DOHH2 (cell line): ENCODE measurements at regions not wholly inside any gene's neighbourhood (a gene's known extent, or its start where the extent isn't known, plus 50 kb on each side); places are given as distances from the start of the nearest gene placed in this dataset.

Source experiments
- H3F3A ChIP-seq: fragments of 200-600 bp; sonication (generic), shearing (Covaris generic); 2 replicates; pipeline ENCODE4 v1.6.0; 2016; ENCODE audit warnings: antibody characterized with exemption, mild to moderate bottlenecking; ENCODE audit not compliant: control insufficient read depth, insufficient read depth
- H3K27ac ChIP-seq: fragments of 200-600 bp; sonication (generic); 2 replicates; pipeline ENCODE4 v1.5.1; 2014; ENCODE audit warnings: low read depth, mild to moderate bottlenecking, low read length, moderate library complexity
- H3K27me3 ChIP-seq: fragments of 200-600 bp; sonication (generic); 2 replicates; pipeline ENCODE4 v1.6.1; 2014; ENCODE audit warnings: mild to moderate bottlenecking, low read length, mixed read lengths; ENCODE audit not compliant: control insufficient read depth
- H3K36me3 ChIP-seq: fragments of 200-600 bp; sonication (generic); 2 replicates; pipeline ENCODE4 v1.6.1; 2014; ENCODE audit warnings: mild to moderate bottlenecking, low read length, moderate library complexity, mixed read lengths; ENCODE audit not compliant: control insufficient read depth
- H3K4me1 ChIP-seq: fragments of 200-600 bp; sonication (generic); 2 replicates; pipeline ENCODE4 v1.6.1; 2014; ENCODE audit warnings: mild to moderate bottlenecking, low read length, mixed read lengths; ENCODE audit not compliant: control insufficient read depth
- H3K4me2 ChIP-seq: fragments of 200-600 bp; sonication (generic); 2 replicates; pipeline ENCODE4 v1.6.0; 2014; ENCODE audit warnings: mild to moderate bottlenecking, low read length, moderate library complexity
- H3K4me3 ChIP-seq: fragments of 200-600 bp; sonication (generic); 2 replicates; pipeline ENCODE4 v1.5.1; 2014; ENCODE audit warnings: mild to moderate bottlenecking, low read length, mixed read lengths
- H3K79me2 ChIP-seq: fragments of 200-600 bp; sonication (generic); 2 replicates; pipeline ENCODE4 v1.6.1; 2014; ENCODE audit warnings: mild to moderate bottlenecking, low read length, mixed read lengths; ENCODE audit not compliant: control insufficient read depth
- H3K9me2 ChIP-seq: fragments of 200-600 bp; sonication (generic); replicated peaks from 2 replicates; pipeline ENCODE4 v1.6.1; 2014; ENCODE audit warnings: mild to moderate bottlenecking, low read length, mixed read lengths; ENCODE audit not compliant: control insufficient read depth
- H3K9me3 ChIP-seq: fragments of 200-600 bp; sonication (generic); 2 replicates; pipeline ENCODE4 v1.6.1; 2014; ENCODE audit warnings: antibody characterized with exemption, low read length, mixed read lengths; ENCODE audit not compliant: control insufficient read depth, insufficient read depth
- H4K20me1 ChIP-seq: fragments of 200-600 bp; sonication (generic); 2 replicates; pipeline ENCODE4 v1.6.0; 2014; ENCODE audit warnings: low read depth, mild to moderate bottlenecking, antibody characterized with exemption, low read length, moderate library complexity; ENCODE audit not compliant: control insufficient read depth, insufficient read depth
- EZH2phosphoT487 ChIP-seq: fragments of 200-600 bp; sonication (generic); IDR thresholded peaks from 2 replicates; pipeline ENCODE4 v1.6.1; 2017; ENCODE audit warnings: borderline replicate concordance, mild to moderate bottlenecking, antibody characterized with exemption, low read length, moderate library complexity, mixed read lengths
- TF ChIP-seq, protein P1 (sequence below): fragments of 200-600 bp; sonication (generic); IDR thresholded peaks from one replicate; pipeline ENCODE4 v1.5.1; 2014; ENCODE audit warnings: antibody characterized with exemption, mild to moderate bottlenecking, low read depth, low read length; ENCODE audit not compliant: poor library complexity, severe bottlenecking

DNA sequence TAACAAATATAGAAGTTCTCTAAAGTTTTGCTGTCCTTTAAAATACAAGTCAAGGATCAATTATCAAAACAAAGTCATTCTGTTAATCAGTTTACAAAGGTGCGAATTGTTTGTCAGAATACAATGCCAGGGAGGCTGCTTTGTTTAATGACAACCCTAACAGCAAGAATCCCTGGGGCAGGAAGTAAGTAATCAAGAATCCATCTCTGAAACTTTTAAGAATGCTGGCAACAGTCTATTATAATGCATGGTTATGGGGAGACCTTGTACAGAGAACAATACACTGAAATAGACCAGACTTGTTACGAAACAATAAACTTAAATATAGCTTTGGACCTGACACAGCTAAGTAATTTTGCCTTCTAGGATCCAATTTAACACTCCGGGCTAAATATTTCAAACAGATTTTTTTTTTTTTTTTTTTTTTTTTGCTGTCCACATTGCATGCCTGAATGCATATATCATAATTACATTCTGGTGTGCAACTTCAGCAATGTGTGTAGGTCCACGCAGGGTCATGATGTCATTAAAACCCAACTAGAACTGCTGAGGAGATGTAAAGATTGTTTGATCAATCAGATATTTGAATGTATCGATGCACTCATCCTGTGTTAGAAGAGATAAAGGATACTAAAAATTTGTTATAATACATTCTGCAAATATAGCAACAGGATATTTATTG is 421.3 kb downstream of the CETN3 start:
- no peaks in the 10 kb centered on the region for H3K79me2 ChIP-seq
- H3K4me2 ChIP-seq = no peak overlapping the region
- H3K9me2 ChIP-seq = no peaks in the 10 kb centered on the region
- TF ChIP-seq, protein P1, sequence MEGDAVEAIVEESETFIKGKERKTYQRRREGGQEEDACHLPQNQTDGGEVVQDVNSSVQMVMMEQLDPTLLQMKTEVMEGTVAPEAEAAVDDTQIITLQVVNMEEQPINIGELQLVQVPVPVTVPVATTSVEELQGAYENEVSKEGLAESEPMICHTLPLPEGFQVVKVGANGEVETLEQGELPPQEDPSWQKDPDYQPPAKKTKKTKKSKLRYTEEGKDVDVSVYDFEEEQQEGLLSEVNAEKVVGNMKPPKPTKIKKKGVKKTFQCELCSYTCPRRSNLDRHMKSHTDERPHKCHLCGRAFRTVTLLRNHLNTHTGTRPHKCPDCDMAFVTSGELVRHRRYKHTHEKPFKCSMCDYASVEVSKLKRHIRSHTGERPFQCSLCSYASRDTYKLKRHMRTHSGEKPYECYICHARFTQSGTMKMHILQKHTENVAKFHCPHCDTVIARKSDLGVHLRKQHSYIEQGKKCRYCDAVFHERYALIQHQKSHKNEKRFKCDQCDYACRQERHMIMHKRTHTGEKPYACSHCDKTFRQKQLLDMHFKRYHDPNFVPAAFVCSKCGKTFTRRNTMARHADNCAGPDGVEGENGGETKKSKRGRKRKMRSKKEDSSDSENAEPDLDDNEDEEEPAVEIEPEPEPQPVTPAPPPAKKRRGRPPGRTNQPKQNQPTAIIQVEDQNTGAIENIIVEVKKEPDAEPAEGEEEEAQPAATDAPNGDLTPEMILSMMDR = no peak
- TF ChIP-seq EZH2phosphoT487 = no peak
- no peak overlapping the region for H3K27ac ChIP-seq
- no peak overlapping the region for H3K4me3 ChIP-seq
- no peaks in the 10 kb centered on the region for H3F3A ChIP-seq
- no peaks in the 10 kb centered on the region for H3K4me1 ChIP-seq
- no peaks in the 10 kb centered on the region for H3K9me3 ChIP-seq
- H3K27me3 ChIP-seq = no peaks in the 10 kb centered on the region
- H3K36me3 ChIP-seq = no peaks in the 10 kb centered on the region
- no peaks in the 10 kb centered on the region for H4K20me1 ChIP-seq

DNA sequence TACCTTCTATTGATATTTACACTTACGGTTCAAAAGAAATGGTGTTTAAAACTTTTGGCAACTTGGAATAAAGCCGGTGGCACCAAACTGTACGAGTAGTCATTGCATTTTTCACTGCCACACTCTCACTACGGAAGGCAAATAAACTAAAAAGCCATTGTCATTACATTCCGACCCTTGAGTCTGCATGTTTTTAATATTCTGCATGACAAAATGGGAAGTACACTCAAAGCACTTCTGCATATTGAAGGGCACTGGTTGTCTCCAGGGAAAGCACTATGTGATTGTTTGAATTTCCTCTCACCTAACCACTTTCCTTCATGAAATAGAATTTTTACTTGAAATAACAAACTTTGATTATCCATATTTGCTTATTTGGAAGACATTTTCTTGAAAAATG is 426.3 kb downstream of the CETN3 start:
- no peaks in the 10 kb centered on the region for H4K20me1 ChIP-seq
- no peaks in the 10 kb centered on the region for H3F3A ChIP-seq

DNA sequence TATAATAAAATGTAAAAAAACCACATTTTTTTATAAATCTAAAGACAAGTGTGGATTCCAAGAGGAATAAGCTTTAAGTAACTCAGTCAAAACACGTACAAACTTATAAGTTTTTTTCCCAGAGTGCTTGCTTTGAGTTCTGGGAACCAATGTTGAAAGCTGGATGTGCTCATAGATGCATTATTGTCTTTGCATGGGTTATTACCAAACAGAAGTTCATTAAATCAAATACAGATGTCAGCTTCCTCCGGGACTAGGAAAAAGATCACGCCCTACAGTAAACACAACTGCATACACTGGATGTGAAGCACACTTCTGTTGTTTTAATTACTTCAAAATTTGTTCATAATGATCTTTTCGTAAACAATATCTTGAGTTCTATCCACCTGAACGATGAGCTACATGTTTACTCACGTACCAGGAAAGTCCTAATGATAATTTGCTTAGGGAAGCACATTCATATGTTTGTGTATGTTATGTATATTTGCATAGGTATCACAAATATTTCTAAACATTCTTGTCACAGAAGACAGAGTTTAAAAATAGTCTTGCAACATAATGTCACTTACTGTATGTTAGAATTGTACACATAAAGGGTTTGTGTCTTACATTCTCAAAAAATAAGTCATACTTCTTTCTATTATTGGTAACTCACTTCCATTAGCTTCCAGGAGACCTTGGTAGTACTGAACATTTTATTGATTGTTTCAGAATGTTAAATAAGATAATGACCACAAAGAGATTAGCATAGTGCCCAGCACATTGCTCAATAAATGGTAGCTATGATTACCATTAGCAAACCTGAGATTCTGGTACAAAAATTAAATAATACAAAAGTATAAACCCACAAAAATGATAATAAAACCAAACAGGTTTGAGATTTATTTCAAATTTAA is 427.4 kb downstream of the CETN3 start:
- H3K4me3 ChIP-seq = no peak overlapping the region

More for the DNA sequence above, 426.3 kb downstream of the CETN3 start:
- H3K27ac ChIP-seq = no peak overlapping the region
- no peaks in the 10 kb centered on the region for H3K36me3 ChIP-seq
- H3K9me3 ChIP-seq = no peaks in the 10 kb centered on the region
- no peaks in the 10 kb centered on the region for H3K79me2 ChIP-seq
- H3K9me2 ChIP-seq = no peaks in the 10 kb centered on the region
- no peak for TF ChIP-seq EZH2phosphoT487
- TF ChIP-seq, protein P1 = no peak
- no peak overlapping the region for H3K4me2 ChIP-seq
- no peaks in the 10 kb centered on the region for H3K27me3 ChIP-seq
- no peak overlapping the region for H3K4me3 ChIP-seq
- no peaks in the 10 kb centered on the region for H3K4me1 ChIP-seq

More for the DNA sequence above, 427.4 kb downstream of the CETN3 start:
- Histone ChIP-seq H3K4me2 (no peak overlapping the region), H3F3A (no peaks in the 10 kb centered on the region), H3K9me2 (no peaks in the 10 kb centered on the region), H4K20me1 (no peaks in the 10 kb centered on the region), H3K27ac (no peak overlapping the region), H3K9me3 (no peaks in the 10 kb centered on the region), H3K27me3 (no peaks in the 10 kb centered on the region), H3K4me1 (no peaks in the 10 kb centered on the region), H3K36me3 (no peaks in the 10 kb centered on the region), H3K79me2 (no peaks in the 10 kb centered on the region)
- TF ChIP-seq, protein P1 = no peak
- TF ChIP-seq EZH2phosphoT487 = no peak
